RWPE2 (cell line): ENCODE measurements at regions not wholly inside any gene's neighbourhood (a gene's known extent, or its start where the extent isn't known, plus 50 kb on each side); places are given as distances from the start of the nearest gene placed in this dataset.

Experiments used
- ATAC-seq: fragments of 200-7000 bp; cut with Tn5 transposase; 3 replicates; pipeline ENCODE4 v1.9.1; 2021; ENCODE audit warnings: low read depth
- DNase-seq: peaks from one replicate; pipeline ENCODE4 v3.0.0-alpha.2; 2020; ENCODE audit warnings: low spot score
- H3K27ac ChIP-seq: fragments of 450-650 bp; 2 replicates; pipeline ENCODE4 v1.5.1; 2017; ENCODE audit warnings: mild to moderate bottlenecking; ENCODE audit not compliant: poor library complexity, severe bottlenecking
- H3K27me3 ChIP-seq: fragments of 250-450 bp; sonication (Bioruptor Pico); 2 replicates; pipeline ENCODE4 v1.5.1; 2021; ENCODE audit warnings: mild to moderate bottlenecking, moderate library complexity; ENCODE audit not compliant: insufficient read depth, poor library complexity, severe bottlenecking
- H3K36me3 ChIP-seq: fragments of 250-450 bp; sonication (Bioruptor Pico); 2 replicates; pipeline ENCODE4 v1.5.1; 2020; ENCODE audit warnings: low read depth, mild to moderate bottlenecking, moderate library complexity
- H3K4me1 ChIP-seq: fragments of 250-450 bp; sonication (Bioruptor Pico); 2 replicates; pipeline ENCODE4 v1.5.1; 2021; ENCODE audit warnings: mild to moderate bottlenecking, moderate library complexity; ENCODE audit not compliant: insufficient read depth, poor library complexity, severe bottlenecking
- H3K4me3 ChIP-seq: fragments of 250-450 bp; sonication (Bioruptor Pico); 2 replicates; pipeline ENCODE4 v1.5.1; 2021; ENCODE audit warnings: mild to moderate bottlenecking, moderate library complexity; ENCODE audit not compliant: severe bottlenecking
- H3K9me3 ChIP-seq: fragments of 250-450 bp; sonication (Bioruptor Pico); 2 replicates; pipeline ENCODE4 v1.5.1; 2021; ENCODE audit warnings: mild to moderate bottlenecking, moderate library complexity; ENCODE audit not compliant: severe bottlenecking
- TF ChIP-seq, protein P1 (sequence below): fragments of 450-650 bp; IDR thresholded peaks from one replicate; pipeline ENCODE4 v1.5.1; 2017; ENCODE audit warnings: mild to moderate bottlenecking, moderate library complexity; ENCODE audit not compliant: poor library complexity, severe bottlenecking

DNA sequence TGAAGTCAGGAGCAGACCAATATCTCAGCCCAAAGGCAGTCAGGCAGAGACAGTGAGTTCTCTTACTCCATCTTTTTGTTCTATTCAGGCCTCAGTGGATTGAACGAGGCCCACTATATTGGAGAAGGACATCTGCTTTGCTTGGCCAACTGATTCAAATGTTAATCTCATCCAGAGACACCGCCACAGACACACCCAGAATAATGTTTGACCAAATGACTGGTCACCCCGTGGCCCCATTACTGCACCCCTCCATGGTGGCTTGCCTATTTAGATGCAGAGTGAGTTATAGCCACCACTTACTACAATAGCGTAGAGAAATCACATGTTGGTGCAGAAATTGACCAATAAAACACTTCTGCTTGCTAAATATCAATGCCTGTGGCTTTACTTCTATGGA lies 88.1 kb downstream of the HRH4 start:
- DNase-seq (no peak), ATAC-seq (no peak)
- Histone ChIP-seq H3K27ac (no peak overlapping the region), H3K4me3 (no peak overlapping the region), H3K36me3 (no peaks in the 10 kb centered on the region), H3K9me3 (no peaks in the 10 kb centered on the region), H3K27me3 (no peaks in the 10 kb centered on the region), H3K4me1 (no peaks in the 10 kb centered on the region)
- TF ChIP-seq, protein P1, sequence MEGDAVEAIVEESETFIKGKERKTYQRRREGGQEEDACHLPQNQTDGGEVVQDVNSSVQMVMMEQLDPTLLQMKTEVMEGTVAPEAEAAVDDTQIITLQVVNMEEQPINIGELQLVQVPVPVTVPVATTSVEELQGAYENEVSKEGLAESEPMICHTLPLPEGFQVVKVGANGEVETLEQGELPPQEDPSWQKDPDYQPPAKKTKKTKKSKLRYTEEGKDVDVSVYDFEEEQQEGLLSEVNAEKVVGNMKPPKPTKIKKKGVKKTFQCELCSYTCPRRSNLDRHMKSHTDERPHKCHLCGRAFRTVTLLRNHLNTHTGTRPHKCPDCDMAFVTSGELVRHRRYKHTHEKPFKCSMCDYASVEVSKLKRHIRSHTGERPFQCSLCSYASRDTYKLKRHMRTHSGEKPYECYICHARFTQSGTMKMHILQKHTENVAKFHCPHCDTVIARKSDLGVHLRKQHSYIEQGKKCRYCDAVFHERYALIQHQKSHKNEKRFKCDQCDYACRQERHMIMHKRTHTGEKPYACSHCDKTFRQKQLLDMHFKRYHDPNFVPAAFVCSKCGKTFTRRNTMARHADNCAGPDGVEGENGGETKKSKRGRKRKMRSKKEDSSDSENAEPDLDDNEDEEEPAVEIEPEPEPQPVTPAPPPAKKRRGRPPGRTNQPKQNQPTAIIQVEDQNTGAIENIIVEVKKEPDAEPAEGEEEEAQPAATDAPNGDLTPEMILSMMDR: no peak

DNA sequence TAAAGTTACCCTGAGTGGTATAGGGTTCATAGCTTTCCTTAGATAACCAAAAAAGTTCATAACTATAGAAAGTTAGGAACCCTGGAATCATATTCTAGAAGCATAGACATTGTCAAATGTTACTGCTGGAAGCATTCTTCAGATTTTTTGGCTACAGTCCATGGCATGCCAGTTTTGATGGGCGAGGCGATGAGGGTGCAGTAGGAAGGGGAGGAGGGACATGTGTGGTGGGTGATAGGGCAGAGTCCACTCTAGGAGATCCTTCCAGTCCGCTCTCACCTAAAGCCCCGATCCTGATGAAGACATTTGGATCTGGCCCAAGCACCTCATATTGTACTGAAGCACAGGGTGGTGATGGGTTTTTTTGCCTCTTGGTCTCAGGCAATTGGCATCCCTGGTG lies 91.8 kb downstream of the HRH4 start:
- DNase-seq: no peak
- ATAC-seq: peak; percentile 12; the same call in 1 of the 3 replicates
- no peaks in the 10 kb centered on the region for H3K4me1 ChIP-seq
- no peaks in the 10 kb centered on the region for H3K9me3 ChIP-seq
- no peak overlapping the region for H3K4me3 ChIP-seq
- TF ChIP-seq, protein P1: no peak
- no peaks in the 10 kb centered on the region for H3K27me3 ChIP-seq
- H3K36me3 ChIP-seq: no peaks in the 10 kb centered on the region
- H3K27ac ChIP-seq: no peak overlapping the region

DNA sequence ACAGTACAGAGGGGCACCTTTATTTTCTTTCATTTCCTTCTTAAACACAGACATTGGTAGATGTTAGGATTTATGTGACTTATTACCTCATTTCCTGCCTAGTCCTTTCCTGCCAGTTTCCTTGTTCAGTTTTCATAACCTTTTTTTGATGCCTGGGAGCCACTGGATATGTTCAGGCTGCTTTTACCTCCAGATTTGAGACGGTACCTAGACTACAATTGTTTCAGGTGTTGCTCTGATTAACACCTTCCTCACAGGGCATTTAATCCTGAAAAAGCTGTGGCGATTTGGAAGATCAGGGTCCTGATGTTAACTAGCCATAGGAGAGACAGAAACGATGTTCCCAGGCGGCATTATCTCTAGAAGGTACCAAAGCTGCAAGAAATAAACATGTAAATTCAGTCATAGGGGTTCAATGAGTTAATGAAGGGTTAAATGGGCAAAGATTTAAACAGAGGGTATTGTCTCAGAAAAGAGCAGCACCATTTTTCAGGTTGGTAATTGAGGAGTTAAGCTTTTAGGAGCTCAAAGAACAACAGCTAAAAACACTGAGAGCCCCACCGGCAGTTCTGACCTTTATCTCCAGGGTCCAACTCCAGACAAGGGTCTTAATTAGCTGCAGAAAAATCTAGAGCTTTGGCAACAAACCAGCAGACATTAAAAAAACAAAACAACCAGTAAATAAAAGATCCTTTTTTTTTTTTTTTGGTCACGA lies 93.3 kb downstream of the HRH4 start:
- ATAC-seq (no peak), DNase-seq (no peak)
- no peaks in the 10 kb centered on the region for H3K4me1 ChIP-seq

DNA sequence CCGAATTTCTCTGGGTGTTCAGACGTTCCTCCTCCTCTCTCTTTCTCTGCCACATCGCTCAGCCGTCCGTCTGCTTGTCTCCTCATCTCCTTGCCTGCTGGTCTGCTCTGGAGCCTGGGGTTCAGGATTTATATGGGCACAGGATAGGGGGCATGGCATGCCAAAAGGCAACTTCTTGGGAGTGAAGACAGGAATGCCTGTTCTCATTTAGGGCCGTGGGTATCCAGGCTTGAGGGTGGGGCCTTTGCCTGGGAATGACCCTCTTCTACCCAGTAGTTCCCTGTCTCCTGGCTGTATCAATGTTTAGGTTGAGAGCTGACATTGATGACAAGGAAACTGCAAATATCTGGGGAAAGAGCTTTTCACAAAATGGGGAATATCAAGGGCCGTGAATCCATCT lies 98.0 kb downstream of the HRH4 start:
- H3K9me3 ChIP-seq: no peaks in the 10 kb centered on the region
- ATAC-seq (no peak), DNase-seq (no peak)
- H3K36me3 ChIP-seq: no peaks in the 10 kb centered on the region
- H3K27ac ChIP-seq: no peak overlapping the region
- H3K4me1 ChIP-seq: no peaks in the 10 kb centered on the region
- no peaks in the 10 kb centered on the region for H3K27me3 ChIP-seq
- no peak overlapping the region for H3K4me3 ChIP-seq
- TF ChIP-seq, protein P1: no peak

More for the DNA sequence above, 93.3 kb downstream of the HRH4 start:
- Histone ChIP-seq H3K4me3 (no peak overlapping the region), H3K27me3 (no peaks in the 10 kb centered on the region), H3K27ac (no peak overlapping the region), H3K36me3 (no peaks in the 10 kb centered on the region), H3K9me3 (no peaks in the 10 kb centered on the region)
- TF ChIP-seq, protein P1: no peak

DNA sequence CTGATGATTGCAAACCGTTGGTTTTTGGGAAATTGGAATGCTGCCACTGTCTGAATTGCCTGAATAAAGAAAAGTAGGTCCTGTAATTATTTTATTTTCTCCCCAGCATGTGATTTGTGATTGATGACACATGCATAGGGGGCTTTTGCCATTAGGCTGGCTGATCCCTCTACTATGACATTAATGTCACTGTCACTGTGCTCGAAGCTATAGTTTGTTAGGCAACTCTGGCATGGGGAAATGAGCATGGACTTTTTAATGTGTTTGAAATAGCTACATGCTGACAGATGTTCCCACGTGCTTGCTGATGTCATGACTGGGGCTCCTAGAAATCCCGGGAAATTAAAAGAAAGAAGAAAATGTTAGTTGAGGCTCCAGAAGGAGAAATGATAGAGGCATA lies 99.1 kb downstream of the HRH4 start:
- no peaks in the 10 kb centered on the region for H3K36me3 ChIP-seq
- ATAC-seq (no peak), DNase-seq (no peak)
- no peaks in the 10 kb centered on the region for H3K4me1 ChIP-seq
- TF ChIP-seq, protein P1: no peak
- no peaks in the 10 kb centered on the region for H3K9me3 ChIP-seq
- H3K27ac ChIP-seq: no peak overlapping the region
- no peak overlapping the region for H3K4me3 ChIP-seq
- H3K27me3 ChIP-seq: no peaks in the 10 kb centered on the region
